ENCODE measurements at regions not wholly inside any gene's neighbourhood (a gene's known extent, or its start where the extent isn't known, plus 50 kb on each side); places are given as distances from the start of the nearest gene placed in this dataset.

DNA sequence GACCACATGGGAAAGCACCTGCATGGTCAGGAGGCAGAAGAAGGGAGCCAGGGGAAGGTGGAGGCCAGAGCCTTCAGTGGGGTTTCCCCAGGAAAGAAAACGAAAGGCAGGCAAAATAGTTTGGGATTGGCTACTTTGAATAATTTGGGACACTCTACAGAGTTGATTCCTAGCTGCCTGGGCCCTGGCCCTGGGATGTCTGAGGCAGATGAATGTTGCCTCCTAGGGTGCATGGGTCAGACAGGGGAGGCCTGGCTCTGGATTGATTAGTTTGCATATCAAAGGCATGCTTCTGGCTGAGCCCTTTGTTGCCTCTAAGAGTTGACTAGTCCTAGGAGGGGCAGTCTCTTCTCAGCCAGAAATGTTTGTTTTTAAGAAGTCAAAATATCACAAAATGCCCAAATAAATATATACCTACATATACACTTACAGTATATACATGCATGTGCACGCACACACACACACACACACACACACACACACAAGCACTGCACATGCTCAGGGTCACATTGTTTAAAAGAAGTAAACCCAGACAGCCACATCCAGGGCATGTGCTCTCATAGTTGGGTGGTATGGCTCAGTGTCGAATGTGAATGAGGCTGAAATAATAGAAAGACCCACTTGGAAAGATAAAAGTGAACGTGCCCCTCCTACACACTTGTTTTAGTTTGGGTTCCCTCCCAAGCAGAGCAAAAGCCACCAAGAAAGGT, 184.2 kb downstream of the GPAM start:
- TF ChIP-seq RAD21 (IDR thresholded peaks at IDR 0.05 in 1 of 2, conservative IDR thresholded peaks at IDR 0.05 in 1 of 2; ENCODE audit: low read depth in 2 of 2, low read length in 2 of 2) = no peak
- no peak; the same call in 1 of the 2 replicates for TF ChIP-seq MAX (IDR thresholded peaks at IDR 0.05)
- no peak for TF ChIP-seq NRF1 (IDR thresholded peaks at IDR 0.05; ENCODE audit: low read depth, low read length)
- no peak for TF ChIP-seq HDAC2 (IDR thresholded peaks at IDR 0.05; ENCODE audit: borderline replicate concordance in 1 of 2, low read depth in 2 of 2, low read length in 2 of 2)
- no peak for TF ChIP-seq ATF3 (IDR thresholded peaks at IDR 0.05; ENCODE audit: insufficient read depth, low read depth, low read length)
- TF ChIP-seq POLR2AphosphoS5 (IDR thresholded peaks at IDR 0.05; ENCODE audit: low read depth, low read length) = no peak
- TF ChIP-seq EZH2 (IDR thresholded peaks at IDR 0.05; ENCODE audit: low read depth, low read length, severe bottlenecking) = no peak
- no peak for TF ChIP-seq POLR2A (IDR thresholded peaks at IDR 0.05; ENCODE audit: control extremely low read depth in 1 of 2, low read depth in 2 of 2, low read length in 2 of 2)

Data from H1 (cell line).